ENCODE measurements at regions not wholly inside any gene's neighbourhood (a gene's known extent, or its start where the extent isn't known, plus 50 kb on each side); places are given as distances from the start of the nearest gene placed in this dataset.

DNA sequence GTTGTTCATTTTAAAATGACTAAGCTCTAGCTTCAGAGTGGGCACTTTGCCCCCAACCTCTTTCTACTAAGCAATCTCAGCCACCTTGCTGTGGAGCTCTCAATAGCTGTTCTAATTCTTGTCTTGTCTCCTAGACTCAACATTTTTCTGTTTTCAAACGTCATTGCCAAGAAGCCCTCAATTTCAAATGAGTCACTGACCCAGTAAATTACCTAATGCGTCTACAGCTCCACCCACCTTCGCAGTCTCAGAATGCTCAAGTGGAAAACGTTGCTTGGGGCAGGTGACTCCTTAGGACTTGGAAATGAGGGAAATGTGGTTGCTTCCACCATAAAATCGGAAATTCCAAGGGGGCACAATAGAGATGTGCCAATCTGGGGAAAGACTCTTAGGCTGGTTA lies 59.0 kb downstream of the ING2 start:
- TF ChIP-seq, protein P1, sequence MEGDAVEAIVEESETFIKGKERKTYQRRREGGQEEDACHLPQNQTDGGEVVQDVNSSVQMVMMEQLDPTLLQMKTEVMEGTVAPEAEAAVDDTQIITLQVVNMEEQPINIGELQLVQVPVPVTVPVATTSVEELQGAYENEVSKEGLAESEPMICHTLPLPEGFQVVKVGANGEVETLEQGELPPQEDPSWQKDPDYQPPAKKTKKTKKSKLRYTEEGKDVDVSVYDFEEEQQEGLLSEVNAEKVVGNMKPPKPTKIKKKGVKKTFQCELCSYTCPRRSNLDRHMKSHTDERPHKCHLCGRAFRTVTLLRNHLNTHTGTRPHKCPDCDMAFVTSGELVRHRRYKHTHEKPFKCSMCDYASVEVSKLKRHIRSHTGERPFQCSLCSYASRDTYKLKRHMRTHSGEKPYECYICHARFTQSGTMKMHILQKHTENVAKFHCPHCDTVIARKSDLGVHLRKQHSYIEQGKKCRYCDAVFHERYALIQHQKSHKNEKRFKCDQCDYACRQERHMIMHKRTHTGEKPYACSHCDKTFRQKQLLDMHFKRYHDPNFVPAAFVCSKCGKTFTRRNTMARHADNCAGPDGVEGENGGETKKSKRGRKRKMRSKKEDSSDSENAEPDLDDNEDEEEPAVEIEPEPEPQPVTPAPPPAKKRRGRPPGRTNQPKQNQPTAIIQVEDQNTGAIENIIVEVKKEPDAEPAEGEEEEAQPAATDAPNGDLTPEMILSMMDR (IDR thresholded peaks at IDR 0.05): no peak
- Histone ChIP-seq H3K4me3 (no peak overlapping the region), H3K27ac (no peak overlapping the region), H3K27me3 (ENCODE audit: insufficient read depth in 3 of 3, low read length in 2 of 3) (no peaks in the 10 kb centered on the region), H3K4me1 (no peaks in the 10 kb centered on the region), H3K9me3 (no peaks in the 10 kb centered on the region), H3K36me3 (ENCODE audit: insufficient read depth in 1 of 2, low read depth in 1 of 2) (no peaks in the 10 kb centered on the region)
- intact Hi-C loops (cut with DNase I): no loop called here
- 53 to 65% (median 54%) methylated on average over 5 of the region's 5 CpGs for WGBS, 3 donors
- no peak for ATAC-seq
- DNase-seq: no peak

DNA sequence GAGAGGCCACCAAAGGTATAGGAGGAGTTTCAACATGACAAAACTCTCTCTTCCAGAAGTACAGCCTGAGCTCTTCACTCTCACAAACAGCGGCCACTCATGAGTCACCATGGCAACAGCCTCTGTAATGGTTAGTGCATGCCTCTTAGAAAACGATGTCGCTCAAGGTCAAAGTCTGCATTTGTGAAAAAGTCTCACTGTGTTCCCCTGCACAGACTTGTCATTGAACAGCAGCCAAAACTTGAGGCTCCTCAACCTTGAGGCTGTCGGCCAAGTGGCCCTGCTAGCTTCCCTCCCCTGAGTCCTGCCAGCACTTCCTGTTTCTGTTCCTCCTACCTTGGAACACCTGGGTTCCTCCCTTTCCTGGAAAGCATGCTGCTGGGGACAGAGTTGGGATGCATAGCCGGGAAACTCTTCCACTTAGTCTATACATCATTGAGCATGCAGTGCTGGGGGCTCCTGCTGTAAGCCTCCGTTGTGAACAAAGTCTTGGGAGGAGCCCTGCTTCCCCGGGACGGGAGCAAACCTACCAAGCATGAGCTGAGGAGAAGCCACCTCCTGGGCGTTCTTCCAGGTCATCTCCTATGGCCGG lies 66.6 kb downstream of the ING2 start:
- Histone ChIP-seq H3K4me1 (no peaks in the 10 kb centered on the region), H3K4me3 (no peak overlapping the region), H3K27ac (no peak overlapping the region), H3K36me3 (ENCODE audit: insufficient read depth in 1 of 2, low read depth in 1 of 2) (no peaks in the 10 kb centered on the region), H3K9me3 (no peaks in the 10 kb centered on the region), H3K27me3 (ENCODE audit: insufficient read depth in 3 of 3, low read length in 2 of 3) (no peaks in the 10 kb centered on the region)
- WGBS, 3 donors: 35 to 42% (median 41%) methylated on average over 10 of the region's 10 CpGs
- no peak for ATAC-seq
- DNase-seq: no peak
- TF ChIP-seq, protein P1 (IDR thresholded peaks at IDR 0.05): no peak
- intact Hi-C loops (cut with DNase I): no loop called here

DNA sequence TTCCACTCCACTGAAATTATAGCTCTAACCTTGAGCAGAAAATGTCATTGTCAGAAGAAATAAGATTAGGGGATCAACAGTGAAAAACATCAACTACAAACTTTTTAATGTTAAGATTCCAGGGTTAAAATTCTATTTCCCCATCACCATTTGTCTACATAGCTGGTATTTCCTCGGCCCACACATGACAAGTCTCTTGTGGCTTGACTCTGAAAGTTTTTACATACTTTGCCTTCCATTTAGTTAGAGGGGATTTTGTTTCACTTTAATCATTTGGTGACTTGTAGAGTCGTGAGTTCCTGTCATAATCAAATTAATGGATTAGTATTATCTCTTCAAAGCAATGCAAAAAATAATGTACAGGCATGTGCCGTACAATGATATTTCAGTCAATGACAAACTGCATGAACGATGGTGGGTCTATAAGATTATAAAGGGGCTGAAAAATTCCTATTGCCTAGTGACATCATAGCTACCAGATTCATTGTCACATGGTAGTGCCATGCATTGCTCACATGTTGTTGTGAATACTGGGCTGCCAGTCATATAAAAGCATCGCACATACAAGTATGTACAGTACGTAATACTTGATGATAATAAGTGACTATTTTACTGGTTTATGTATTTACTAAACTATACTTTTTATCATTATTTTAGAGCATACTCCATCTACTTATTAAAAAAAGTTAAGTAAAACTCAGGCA lies 72.0 kb downstream of the ING2 start:
- TF ChIP-seq, protein P1 (IDR thresholded peaks at IDR 0.05): no peak
- intact Hi-C loops (cut with DNase I): no loop called here

DNA sequence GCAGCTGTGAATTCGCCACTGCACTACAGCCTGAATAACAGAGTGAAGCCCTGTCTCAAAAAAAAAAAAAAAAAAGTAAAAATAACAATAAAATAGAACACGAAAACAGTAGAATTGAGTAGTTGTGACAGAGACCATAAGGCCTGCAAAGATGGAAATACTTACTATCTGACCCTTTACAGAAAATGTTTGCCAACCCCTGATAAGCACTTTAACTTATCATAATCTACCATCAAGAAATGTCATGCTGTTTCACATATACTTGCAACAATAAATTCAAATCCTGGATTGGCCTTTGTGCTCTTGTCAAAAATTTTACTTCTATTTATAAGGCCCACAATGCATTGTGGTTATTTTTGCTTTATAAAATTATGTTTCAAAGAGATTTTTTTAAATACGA lies 75.5 kb downstream of the ING2 start:
- intact Hi-C loops (cut with DNase I): no loop called here
- H3K27me3 ChIP-seq (ENCODE audit: insufficient read depth in 3 of 3, low read length in 2 of 3): no peaks in the 10 kb centered on the region
- WGBS, 3 donors: 78 to 92% (median 80%) methylated on average over 3 of the region's 3 CpGs
- TF ChIP-seq, protein P1 (IDR thresholded peaks at IDR 0.05): no peak
- H3K9me3 ChIP-seq: peaks cover 5% of the 10 kb centered on the region
- H3K27ac ChIP-seq: no peak overlapping the region
- no peak overlapping the region for H3K4me3 ChIP-seq
- no peak for DNase-seq
- no peaks in the 10 kb centered on the region for H3K4me1 ChIP-seq
- no peaks in the 10 kb centered on the region for H3K36me3 ChIP-seq (ENCODE audit: insufficient read depth in 1 of 2, low read depth in 1 of 2)
- no peak for ATAC-seq

More for the DNA sequence above, 72.0 kb downstream of the ING2 start:
- H3K9me3 ChIP-seq: peaks cover 5% of the 10 kb centered on the region
- no peaks in the 10 kb centered on the region for H3K27me3 ChIP-seq (ENCODE audit: insufficient read depth in 3 of 3, low read length in 2 of 3)
- 67 to 73% (median 69%) methylated on average over 6 of the region's 6 CpGs for whole genome bisulfite sequencing, 3 donors
- no peak for ATAC-seq
- no peak for DNase-seq
- H3K27ac ChIP-seq: no peak overlapping the region
- no peaks in the 10 kb centered on the region for H3K36me3 ChIP-seq (ENCODE audit: insufficient read depth in 1 of 2, low read depth in 1 of 2)
- no peaks in the 10 kb centered on the region for H3K4me1 ChIP-seq
- no peak overlapping the region for H3K4me3 ChIP-seq

DNA sequence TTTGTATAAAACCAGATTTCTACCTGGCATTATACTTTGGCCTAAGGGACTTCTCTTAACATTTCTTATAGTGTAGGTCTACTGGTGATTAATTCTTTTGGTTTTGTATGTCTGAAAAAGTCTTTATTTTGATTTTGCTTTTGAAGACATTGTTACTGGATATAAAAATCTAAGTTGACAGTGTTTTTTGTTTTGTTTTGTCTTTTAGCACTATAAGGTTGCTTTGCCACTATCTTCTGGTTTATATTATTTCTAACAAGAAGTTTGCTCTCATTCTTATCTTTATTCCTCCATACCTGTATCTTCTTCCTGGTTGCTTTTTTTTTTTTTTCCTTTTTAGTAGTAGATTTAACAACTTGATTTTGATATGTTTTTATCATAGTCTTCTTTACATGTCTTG lies 76.0 kb downstream of the ING2 start:
- H3K27me3 ChIP-seq (ENCODE audit: insufficient read depth in 3 of 3, low read length in 2 of 3): no peaks in the 10 kb centered on the region

More for the DNA sequence above, 76.0 kb downstream of the ING2 start:
- no peaks in the 10 kb centered on the region for H3K4me1 ChIP-seq
- no peak for DNase-seq
- H3K9me3 ChIP-seq: peaks cover 5% of the 10 kb centered on the region
- ATAC-seq: no peak
- no peak overlapping the region for H3K4me3 ChIP-seq
- TF ChIP-seq, protein P1 (IDR thresholded peaks at IDR 0.05): no peak
- no peaks in the 10 kb centered on the region for H3K36me3 ChIP-seq (ENCODE audit: insufficient read depth in 1 of 2, low read depth in 1 of 2)
- no peak overlapping the region for H3K27ac ChIP-seq
- intact Hi-C loops (cut with DNase I): no loop called here

Measured in psoas muscle (tissue), 7 donors.